DMS79 treated with DMSO at 0.1 percent for 48 hours (cell line): ENCODE measurements at regions not wholly inside any gene's neighbourhood (a gene's known extent, or its start where the extent isn't known, plus 50 kb on each side); places are given as distances from the start of the nearest gene placed in this dataset.
"Not testable (repeated sequence)": the region's sequence is repeated elsewhere in the genome, so short reads cannot be mapped to it uniquely, and the experiment has no call there.

Source experiments
- DNase-seq: peaks from one replicate; lab custom pipeline; 2025; lab: John Stamatoyannopoulos, UW

DNA sequence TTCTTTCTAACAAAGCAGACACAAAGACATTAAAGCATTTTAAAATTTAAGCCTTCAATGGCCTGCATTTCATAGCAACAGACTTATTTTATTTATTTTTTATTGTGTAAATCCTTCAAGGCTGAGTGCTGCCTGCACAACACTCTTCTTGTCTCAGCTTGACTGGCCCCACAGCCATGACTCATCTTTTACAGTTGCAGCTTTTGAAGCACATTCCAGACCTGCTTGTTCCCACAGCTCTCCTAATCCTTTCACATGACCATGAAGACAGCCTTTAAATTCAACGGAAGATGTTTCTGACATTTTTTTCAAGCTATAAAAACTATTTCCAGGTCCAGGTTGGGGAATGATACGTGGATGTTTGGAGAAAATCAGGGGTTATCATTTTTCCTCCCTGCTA, 276.9 kb upstream of the TACR3 start:
- no peak for DNase-seq

DNA sequence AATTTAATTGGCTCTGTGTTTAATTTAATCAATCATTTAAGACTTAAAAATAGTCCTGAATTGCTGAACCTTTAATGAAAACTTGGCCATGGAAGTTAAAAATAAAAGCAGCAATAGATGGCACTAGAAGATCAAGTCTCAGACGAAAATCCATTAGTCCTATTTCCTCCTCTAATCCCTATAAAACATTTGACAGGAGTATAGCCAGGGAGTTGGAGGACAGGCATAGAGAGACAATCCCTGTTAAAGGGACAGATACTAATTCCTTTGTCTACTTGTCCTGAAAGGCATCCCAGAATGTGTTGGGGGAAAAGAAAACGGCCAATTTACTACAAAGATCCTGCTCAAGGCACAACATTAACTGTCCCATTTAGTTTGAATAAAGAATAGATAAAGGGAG, 276.3 kb upstream of the TACR3 start:
- DNase-seq: no peak

DNA sequence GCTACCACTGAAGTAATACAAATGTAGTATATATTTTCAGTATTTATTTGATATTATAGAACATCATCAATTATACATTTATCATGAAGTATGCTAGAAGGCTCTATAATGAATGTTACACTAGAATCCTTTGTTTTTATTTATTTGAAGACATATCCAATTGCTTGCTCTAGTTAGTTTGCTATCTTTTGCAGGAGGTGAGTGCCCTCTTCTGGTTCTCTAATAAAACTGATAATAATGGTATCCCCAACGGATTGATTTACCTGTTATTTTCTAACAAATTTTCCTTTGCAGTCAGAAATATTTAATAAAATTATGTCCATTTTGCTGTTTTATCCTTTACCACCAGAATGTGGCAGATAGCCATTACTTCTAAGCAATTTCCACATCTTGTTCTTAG, 274.3 kb upstream of the TACR3 start:
- DNase-seq: no peak

DNA sequence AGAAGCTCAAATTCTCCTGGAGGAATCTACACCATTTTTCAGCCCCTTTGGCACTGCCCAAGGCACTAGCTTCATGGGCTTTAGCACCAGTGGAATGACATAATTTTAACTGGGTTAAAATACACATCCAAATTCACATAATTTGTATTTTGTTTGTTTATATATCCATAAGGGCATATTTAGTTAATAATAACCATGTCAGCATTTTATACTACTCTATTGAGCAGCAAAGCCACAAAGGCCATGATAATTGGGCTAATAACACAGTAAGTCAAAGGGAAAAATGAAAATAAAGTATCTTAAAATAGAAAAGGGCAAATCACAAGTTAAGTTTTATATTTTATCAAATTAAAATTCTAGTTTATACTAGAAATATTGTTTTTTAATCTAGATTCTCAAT, 262.7 kb upstream of the TACR3 start:
- DNase-seq: no peak

DNA sequence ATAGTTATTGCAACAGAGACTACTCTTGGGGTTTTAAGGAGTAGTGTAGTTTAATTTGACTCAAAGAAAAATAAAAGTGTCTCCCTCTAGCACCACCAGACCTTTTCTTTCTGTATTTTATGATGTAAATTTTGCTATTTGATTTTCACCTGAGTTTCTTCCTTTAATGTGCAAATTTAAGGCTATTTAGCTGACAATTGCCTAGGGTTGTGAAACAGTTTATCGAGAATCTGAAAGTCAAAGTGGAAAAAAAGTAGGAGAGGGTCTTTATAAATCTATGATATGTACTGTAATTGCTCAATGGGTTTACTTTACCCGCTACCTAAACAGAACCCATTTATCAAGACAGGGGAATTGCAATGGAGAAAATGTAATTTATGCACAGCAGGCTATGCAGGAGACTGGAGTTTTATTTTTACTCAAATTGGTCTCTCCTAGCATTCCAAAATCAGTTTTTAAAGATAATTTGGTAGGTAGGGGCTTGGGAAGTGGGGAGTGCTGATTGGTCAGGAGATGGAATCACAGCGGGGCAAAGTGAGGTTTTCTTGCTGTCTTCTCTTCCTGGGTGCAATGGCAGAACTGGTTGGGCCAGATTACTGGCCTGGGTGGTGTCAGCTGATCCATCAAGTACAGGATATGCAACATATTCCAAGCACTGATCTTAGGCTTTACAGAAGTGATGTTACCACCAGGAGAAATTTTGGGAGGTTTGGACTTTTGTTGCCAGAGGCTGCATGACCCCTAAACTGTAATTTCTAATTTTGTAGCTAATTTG, 228.6 kb upstream of the TACR3 start:
- no peak for DNase-seq

DNA sequence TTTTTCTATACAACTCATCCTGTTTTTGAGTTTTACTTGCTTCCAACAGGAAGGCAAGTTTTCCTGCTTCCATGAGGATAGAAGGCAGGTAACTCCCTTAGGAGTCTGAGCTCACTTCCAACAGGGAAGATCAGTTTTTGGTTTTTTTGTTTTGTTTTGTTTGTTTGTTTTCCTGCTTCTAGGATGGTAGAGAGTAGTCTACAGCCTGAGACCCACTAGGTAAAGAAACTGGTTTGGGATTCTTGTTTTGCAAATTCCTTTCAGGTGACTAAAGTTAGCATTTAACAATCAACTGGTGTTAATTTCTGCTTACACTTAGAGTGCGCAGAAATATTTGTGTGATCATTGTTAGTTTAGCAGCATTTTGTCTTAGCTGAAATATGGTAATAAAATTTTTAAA, 227.8 kb upstream of the TACR3 start:
- DNase-seq: no peak

DNA sequence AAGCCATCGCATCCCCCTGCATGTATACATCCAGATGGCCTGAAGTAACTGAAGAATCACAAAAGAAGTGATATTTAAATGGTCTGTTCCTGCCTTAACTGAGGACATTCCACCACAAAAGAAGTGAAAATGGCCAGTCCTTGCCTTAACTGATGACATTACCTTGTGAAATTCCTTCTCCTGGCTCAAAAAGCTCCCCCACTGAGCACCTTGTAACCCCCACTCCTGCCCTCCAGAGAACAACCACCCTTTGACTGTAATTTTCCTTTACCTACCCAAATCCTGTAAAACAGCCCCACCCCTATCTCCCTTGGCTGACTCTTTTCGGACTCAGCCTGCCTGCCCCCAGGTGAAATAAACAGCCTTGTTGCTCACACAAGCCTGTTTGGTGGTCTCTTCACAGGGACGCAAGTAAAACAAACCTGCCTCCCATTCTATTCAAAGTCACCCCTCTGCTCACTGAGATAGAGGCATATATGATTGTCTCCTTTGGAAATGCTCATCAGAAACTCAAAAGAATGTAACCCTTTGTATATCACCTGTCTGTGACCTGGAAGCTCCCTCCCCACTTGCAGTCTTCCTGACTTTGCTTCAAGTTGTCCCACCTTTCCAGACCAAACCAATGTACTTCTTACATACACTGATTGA, 227.0 kb upstream of the TACR3 start:
- not testable (repeated sequence) for DNase-seq

DNA sequence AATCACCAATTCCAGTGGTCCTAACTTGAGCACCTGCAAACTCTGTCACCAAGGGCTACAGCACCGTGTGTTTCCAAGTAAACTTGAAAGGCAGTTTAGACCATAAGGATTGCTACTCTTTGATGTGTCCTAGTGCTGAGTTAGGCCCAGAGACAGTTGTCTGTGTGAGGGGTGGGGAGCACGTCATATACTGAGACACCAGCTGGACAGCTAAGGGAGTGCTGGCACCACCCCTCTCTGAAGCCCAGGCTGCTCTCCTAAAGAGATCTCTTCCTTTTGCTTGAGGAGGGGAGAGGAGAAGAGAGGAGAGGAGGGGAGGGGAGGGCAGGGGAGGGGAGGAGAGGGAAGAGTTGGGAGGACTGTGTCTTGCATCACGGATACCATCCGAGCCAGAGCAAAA, 218.7 kb upstream of the TACR3 start:
- no peak for DNase-seq

DNA sequence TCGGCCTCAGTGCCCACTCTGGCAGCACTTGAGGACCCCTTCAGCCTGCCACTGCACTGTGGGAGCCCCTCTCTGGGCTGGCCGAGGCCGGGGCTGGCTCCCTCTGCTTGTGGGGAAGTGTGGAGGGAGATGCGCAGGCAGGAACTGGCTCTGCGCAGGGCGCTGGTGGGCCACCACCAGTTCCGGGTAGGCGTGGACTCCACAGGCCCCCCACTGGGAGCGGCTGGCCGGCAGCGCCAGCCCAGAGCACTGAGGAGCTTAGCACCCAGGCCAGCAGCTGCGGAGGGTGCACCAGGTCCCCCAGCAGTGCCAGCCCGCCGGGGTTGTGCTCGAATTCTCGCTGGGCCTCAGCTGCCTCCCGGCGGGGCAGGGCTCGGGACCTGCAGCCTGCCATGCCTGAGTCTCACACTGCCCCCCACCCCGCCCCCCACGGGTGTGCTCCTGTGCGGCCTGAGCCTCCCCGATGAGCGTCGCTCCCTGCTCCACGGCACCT, 216.9 kb upstream of the TACR3 start:
- DNase-seq: no peak

DNA sequence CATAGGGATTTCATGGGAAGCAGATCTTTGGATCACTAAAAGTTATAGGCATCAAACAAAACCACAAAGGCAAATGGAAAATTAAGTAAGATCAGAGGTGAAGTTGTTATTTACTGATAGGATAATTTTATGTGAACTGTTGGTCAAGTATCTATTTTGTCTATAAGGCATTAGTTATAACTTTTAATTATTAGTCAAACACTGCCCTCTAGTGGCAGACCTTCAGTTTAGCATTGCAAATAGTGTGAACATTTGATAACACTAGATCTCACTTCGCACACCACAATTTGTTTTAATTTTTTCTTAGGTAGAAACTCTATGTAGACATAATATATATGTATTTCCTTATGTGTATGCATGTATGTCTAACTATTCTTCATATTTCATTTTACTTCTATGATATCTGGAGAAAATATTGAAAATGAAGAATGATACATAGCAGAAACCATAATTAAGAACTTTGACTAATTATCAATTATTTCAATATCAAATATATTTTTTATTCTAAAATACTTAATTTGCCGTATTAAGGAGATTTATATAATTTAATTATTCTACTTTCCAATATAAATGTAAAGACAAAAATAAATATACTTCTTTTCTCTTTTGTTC, 214.5 kb upstream of the TACR3 start:
- peak; percentile 0 for DNase-seq

DNA sequence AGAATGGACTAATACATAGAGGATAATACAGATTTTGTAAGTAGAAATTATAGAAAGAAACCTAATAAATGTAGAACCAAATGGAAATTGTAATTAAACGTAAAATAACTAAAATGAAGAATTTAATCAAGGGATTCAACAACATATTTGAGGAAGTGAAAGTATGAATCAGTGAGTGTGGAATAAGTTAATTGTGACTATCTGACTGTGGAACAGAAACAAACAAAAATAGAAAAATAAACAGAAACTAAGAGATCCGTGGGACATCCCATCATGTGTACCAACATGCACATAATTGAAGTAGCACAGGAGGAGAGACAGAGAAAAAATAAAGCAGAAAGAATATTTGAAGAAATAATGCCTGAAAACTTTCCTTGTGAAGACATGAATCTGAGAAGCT, 208.6 kb upstream of the TACR3 start:
- DNase-seq: no peak

DNA sequence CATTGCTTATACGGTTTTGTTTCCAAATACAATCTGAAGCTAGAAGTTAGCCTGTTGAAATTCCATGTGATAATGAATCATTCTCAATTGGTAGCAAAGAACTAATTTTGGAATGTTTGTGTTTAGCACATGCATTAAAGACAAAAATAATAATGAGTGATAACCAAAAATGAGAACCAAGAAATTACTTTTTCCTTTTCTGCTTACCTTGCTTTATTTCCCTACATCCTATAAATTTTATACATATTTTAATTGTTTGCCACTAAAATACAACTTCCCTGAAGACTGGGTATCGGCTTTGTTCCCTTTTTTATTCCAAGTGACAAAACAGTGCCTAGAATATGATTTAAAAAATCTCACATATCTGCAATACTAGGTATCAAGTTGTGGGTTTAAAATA, 203.8 kb upstream of the TACR3 start:
- no peak for DNase-seq

DNA sequence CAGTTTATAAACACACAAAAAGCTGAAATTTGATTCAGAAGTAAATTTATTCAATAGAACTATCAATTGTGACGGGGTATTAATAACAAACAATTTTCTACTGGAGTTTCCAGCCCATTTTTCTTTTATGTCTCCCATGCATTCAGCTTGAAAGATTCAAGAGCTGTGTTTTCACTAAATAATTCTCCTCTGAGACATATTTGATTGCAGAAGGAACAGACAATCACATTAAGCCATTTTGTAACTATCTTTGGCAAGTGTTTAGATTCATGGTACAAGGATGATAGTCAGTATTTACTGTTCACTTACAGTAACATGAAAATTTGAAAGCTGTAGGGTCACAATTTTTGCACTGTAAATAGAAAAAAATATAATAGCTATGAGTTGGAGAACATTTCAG, 198.4 kb upstream of the TACR3 start:
- no peak for DNase-seq

DNA sequence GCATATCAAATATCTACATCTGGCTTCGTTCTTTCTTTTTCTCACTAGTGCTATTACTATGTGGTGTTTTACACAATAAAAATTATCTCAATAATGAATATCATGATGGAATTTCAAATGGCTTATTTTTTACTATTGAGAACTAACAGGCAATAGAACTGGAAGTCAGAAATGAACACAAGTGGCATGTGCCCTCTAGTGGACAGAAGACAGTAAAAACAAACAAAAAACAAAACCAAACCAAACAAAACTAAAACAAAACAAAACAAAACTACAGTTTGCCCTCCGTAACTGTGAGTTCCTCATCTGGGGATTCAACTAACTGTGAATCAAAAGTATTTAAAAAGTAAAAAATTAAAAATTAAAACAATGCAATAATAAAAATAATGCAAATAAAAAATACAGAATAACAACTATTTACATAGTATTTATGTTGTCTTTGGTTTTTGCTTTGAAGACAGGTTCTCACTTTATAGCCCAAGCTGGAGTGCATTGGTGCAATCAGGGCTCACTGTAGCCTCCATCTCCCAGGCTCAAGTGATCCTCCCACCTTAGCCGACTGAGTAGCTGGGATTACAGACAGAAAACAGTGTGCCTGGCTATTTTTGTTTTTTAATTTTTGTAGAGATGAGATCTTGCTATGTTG, 195.6 kb upstream of the TACR3 start:
- no peak for DNase-seq

DNA sequence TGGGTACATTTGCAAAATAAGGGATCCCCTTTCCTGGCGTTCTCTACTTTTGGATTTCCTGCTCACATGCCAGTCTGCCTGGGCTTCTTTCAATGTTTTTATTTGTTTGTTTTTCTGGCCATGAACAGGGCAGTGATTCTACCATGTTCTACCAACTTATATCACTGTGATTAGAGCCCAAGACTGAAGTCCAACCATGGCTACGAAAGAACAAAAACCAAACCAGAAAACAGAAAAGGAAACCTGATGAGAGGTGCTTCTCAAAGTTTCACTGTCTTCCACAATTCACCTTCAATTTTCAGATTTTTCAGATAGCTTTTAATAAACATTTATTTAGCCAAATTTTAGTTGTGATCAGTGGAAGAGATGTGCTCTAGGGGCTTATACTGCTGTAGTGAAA, 187.6 kb upstream of the TACR3 start:
- no peak for DNase-seq

DNA sequence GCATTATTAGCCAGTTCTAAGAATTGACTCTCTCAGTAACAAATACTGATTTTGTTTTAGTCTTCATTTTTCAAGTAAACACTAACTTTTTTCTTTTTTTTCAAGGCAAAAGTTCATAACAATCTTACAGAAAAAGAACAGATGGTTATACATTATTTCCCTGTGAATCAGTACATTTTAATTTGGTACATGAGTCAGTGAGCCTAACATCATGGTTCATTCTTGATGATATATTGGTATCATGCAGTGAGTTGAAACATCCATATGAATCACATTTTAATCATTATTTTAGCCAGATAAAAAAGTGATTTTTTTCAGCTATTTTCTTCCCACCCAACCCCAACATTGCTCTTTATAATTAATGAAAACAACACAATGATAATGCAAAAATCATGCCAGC, 184.3 kb upstream of the TACR3 start:
- no peak for DNase-seq

DNA sequence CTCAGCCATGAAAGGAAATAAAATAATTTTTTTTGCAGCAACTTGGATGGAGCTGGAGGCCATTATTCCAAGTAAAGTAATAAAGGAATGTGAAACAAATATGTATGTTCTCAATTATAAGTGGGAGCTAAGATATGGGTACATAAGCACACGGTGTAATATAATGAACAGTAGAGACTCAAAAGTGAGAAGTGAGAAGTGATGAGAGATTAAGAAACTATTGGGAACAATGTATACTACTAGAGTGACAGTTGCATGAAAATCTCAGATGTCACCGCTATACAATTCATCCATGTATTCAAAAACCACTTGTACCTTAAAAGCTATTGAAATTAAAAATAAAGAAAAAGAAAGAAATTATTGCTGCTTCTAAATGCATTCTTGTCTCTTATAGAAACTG, 182.9 kb upstream of the TACR3 start:
- DNase-seq: no peak

DNA sequence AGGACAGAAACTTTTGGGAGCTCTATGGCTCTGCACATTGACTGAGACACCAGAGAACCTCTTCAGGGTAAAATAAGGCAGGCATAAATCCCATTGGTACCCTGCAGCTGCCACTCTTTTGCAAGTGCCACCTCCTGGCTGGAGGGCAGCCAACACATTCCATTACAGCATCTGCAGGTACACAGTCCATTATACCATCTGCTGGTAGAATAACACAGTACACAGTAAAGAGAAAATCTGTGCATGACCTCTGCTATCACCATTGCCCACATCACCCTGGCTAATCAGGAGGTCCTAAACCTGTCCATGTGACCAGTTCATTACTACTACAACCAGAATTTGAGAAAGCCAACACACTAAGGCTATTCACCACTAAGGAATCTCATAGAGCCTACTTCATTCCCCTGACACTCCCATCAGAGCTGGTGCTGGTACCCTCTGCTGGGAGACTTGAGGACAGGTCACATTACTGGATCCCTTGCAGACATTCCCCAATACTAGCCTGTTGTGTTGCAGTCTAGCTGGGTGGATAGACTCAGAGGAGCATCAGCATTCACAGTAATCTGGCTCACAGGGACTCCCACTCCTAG, 176.2 kb upstream of the TACR3 start:
- DNase-seq: no peak

DNA sequence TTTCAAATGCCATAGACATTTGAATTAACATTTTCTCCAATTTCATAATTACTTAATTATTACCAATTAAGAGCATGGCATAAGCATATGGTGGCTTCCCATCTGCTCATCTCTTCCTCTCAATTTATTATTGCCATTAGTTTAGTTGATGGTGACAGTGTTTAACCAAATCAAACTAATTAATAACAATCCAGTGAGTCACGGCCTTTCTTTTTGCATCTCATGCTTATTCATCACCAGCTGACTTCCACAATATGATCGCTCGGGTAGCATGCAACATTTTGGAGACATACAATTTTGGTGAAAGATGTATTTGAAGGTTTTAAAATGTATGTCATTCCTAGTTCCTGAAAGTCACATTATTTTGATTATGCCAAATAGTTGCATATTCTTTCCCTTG, 172.8 kb upstream of the TACR3 start:
- no peak for DNase-seq

DNA sequence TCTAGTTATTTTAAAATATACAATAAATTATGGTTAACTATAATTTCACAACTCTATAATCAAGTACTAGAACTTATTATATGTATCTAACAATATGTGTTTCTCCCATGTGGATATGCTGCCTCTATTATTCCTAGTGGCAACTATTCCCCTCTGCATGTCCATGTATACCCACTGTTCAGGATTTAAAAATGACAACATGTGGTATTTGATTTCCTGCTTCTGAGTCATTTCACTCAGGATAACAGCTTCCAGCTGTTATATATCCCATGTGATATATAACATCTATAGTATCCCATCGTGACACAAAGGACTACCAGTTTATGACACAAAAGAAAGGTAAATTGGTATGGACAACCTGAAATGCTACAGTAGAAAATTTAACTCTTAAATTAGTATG, 167.4 kb upstream of the TACR3 start:
- no peak for DNase-seq

DNA sequence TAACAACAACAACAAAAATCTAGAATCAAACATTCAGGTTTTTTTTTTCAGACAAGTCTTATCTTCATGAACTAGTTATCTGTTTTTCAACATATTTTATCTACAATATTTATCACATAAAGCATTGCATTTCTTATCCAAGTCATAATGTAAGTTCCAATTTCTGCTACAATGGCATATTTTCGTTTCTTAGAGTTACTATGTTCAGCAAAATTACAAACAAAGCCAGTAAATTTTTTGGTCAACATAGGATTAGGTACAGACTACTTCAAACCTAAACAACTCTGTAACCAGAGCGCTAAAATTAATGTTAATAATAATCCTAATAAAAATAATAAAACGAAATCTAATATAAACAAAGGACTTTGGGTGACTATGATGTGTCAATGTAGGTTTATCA, 165.4 kb upstream of the TACR3 start:
- DNase-seq: no peak

DNA sequence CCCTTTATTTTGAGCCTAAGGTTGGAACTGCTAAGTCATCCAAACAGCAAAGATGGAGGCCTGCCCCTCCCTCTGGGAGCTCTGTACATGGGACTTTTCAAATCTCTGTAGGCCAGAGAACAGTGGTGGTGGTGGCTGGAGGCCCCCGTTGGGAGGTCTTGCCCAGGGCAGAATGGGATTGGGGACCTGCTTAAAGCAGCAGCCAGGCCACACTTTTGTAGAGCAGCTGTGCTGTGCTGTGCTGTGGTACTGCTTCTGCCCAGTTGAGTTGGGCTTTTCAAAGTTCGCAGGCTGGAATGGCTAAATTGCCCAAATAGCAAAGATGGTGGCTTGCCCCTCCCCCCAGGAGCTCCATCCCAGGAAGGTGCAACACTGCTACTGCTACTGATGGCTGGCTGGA, 147.5 kb upstream of the TACR3 start:
- DNase-seq: no peak

DNA sequence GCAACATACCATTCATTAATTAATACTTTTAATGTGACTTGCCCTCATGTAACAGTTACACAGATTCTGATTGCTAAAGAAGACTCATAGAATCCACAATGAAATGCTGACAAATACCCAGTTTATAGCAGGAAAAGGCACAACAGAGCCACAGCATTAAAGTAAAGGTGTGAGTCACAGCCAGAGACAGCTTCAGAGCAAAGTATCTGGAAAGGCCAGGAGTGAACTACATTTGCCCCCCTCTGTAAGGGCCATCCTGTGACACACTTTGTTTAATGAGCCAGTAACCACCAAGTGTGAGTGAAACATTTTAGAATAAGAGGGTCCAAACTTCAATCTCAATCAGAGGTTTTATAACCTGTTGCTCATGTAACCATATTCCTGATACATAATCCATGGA, 133.8 kb upstream of the TACR3 start:
- DNase-seq: no peak
